ENCODE measurements at regions not wholly inside any gene's neighbourhood (a gene's known extent, or its start where the extent isn't known, plus 50 kb on each side); places are given as distances from the start of the nearest gene placed in this dataset.

- H3K4me3 ChIP-seq (replicated peaks; ENCODE audit: insufficient read depth, low read length), result no peak overlapping the region
- TF ChIP-seq, protein P1, sequence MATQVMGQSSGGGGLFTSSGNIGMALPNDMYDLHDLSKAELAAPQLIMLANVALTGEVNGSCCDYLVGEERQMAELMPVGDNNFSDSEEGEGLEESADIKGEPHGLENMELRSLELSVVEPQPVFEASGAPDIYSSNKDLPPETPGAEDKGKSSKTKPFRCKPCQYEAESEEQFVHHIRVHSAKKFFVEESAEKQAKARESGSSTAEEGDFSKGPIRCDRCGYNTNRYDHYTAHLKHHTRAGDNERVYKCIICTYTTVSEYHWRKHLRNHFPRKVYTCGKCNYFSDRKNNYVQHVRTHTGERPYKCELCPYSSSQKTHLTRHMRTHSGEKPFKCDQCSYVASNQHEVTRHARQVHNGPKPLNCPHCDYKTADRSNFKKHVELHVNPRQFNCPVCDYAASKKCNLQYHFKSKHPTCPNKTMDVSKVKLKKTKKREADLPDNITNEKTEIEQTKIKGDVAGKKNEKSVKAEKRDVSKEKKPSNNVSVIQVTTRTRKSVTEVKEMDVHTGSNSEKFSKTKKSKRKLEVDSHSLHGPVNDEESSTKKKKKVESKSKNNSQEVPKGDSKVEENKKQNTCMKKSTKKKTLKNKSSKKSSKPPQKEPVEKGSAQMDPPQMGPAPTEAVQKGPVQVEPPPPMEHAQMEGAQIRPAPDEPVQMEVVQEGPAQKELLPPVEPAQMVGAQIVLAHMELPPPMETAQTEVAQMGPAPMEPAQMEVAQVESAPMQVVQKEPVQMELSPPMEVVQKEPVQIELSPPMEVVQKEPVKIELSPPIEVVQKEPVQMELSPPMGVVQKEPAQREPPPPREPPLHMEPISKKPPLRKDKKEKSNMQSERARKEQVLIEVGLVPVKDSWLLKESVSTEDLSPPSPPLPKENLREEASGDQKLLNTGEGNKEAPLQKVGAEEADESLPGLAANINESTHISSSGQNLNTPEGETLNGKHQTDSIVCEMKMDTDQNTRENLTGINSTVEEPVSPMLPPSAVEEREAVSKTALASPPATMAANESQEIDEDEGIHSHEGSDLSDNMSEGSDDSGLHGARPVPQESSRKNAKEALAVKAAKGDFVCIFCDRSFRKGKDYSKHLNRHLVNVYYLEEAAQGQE (IDR thresholded peaks at IDR 0.05; ENCODE audit: insufficient replicate concordance, low read depth), result no peak
- TF ChIP-seq GABPA (IDR thresholded peaks at IDR 0.05; ENCODE audit: low read depth) (no peak), SPI1 (IDR thresholded peaks at IDR 0.05; ENCODE audit: borderline replicate concordance, low read depth) (no peak), POLR2AphosphoS5 (IDR thresholded peaks at IDR 0.05; ENCODE audit: low read depth) (no peak)
- TF ChIP-seq, protein P2, sequence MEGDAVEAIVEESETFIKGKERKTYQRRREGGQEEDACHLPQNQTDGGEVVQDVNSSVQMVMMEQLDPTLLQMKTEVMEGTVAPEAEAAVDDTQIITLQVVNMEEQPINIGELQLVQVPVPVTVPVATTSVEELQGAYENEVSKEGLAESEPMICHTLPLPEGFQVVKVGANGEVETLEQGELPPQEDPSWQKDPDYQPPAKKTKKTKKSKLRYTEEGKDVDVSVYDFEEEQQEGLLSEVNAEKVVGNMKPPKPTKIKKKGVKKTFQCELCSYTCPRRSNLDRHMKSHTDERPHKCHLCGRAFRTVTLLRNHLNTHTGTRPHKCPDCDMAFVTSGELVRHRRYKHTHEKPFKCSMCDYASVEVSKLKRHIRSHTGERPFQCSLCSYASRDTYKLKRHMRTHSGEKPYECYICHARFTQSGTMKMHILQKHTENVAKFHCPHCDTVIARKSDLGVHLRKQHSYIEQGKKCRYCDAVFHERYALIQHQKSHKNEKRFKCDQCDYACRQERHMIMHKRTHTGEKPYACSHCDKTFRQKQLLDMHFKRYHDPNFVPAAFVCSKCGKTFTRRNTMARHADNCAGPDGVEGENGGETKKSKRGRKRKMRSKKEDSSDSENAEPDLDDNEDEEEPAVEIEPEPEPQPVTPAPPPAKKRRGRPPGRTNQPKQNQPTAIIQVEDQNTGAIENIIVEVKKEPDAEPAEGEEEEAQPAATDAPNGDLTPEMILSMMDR (IDR thresholded peaks at IDR 0.05; ENCODE audit: insufficient read depth, low read length), result no peak
- H3K27ac ChIP-seq (replicated peaks), result no peak overlapping the region
- no peak for DNase-seq (ENCODE audit: low read depth in 1 of 2, low spot score in 1 of 2)
- peaks cover 7% of the 10 kb centered on the region for H3K27me3 ChIP-seq (ENCODE audit: insufficient read depth, poor library complexity, severe bottlenecking)
These were observed 131.0 kb upstream of the HAND2 start for GRCh38 chr4:173661001-173661400.

DNA sequence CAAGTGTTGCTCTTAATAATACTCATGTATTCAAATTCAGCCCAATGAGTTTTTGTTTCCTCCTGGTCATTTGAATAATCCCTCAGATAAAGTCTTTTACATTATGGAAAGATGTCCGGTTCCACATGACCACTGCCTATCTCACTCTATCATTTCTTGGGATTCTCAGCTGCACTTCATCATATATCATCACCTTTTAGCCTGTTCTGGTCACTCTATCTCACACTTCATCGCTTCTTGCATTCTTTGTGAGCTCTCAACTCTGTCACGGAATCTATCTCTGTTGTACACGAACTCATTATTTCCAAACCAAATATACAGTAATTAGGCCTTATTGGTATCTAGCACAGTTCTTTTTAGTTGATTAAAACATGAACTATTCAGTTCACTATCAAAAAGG lies 126.9 kb upstream of the HAND2 start:
- no peak for TF ChIP-seq POLR2AphosphoS5 (IDR thresholded peaks at IDR 0.05; ENCODE audit: low read depth)
- no peak overlapping the region for H3K4me3 ChIP-seq (replicated peaks; ENCODE audit: insufficient read depth, low read length)
- H3K27me3 ChIP-seq (ENCODE audit: insufficient read depth, poor library complexity, severe bottlenecking), result peaks cover 7% of the 10 kb centered on the region
- DNase-seq (ENCODE audit: low read depth in 1 of 2, low spot score in 1 of 2), result no peak
- no peak overlapping the region for H3K27ac ChIP-seq (replicated peaks)

- DNase-seq (ENCODE audit: low read depth in 1 of 2, low spot score in 1 of 2), result no peak
- peaks cover 4% of the 10 kb centered on the region for H3K27me3 ChIP-seq (ENCODE audit: insufficient read depth, poor library complexity, severe bottlenecking)
- no peak overlapping the region for H3K27ac ChIP-seq (replicated peaks)
- TF ChIP-seq, protein P1 (IDR thresholded peaks at IDR 0.05; ENCODE audit: insufficient replicate concordance, low read depth), result no peak
- TF ChIP-seq GABPA (IDR thresholded peaks at IDR 0.05; ENCODE audit: low read depth) (no peak), SPI1 (IDR thresholded peaks at IDR 0.05; ENCODE audit: borderline replicate concordance, low read depth) (no peak), POLR2AphosphoS5 (IDR thresholded peaks at IDR 0.05; ENCODE audit: low read depth) (no peak)
- TF ChIP-seq, protein P2 (IDR thresholded peaks at IDR 0.05; ENCODE audit: insufficient read depth, low read length), result no peak
- H3K4me3 ChIP-seq (replicated peaks; ENCODE audit: insufficient read depth, low read length), result no peak overlapping the region
These were observed 122.4 kb upstream of the HAND2 start for GRCh38 chr4:173652283-173652931.

GRCh38 chr4:173651651-173652282 lies 121.7 kb upstream of the HAND2 start:
- Histone ChIP-seq H3K4me3 (replicated peaks; ENCODE audit: insufficient read depth, low read length) (no peak overlapping the region), H3K27ac (replicated peaks) (no peak overlapping the region), H3K27me3 (ENCODE audit: insufficient read depth, poor library complexity, severe bottlenecking) (peaks cover 2% of the 10 kb centered on the region)
- no peak for TF ChIP-seq GABPA (IDR thresholded peaks at IDR 0.05; ENCODE audit: low read depth)
- TF ChIP-seq POLR2AphosphoS5 (IDR thresholded peaks at IDR 0.05; ENCODE audit: low read depth), result no peak
- no peak for TF ChIP-seq SPI1 (IDR thresholded peaks at IDR 0.05; ENCODE audit: borderline replicate concordance, low read depth)
- no peak for DNase-seq (ENCODE audit: low read depth in 1 of 2, low spot score in 1 of 2)

All from HL-60 (cell line).